SK-N-SH treated with all-trans-retinoic acid at 6 μM for 48 hours (cell line): ENCODE measurements at regions not wholly inside any gene's neighbourhood (a gene's known extent, or its start where the extent isn't known, plus 50 kb on each side); places are given as distances from the start of the nearest gene placed in this dataset.

Experiments used
- ATAC-seq: fragments of 200-7000 bp; cut with Tn5 transposase; 3 replicates; pipeline ENCODE4 v1.9.1; 2020; ENCODE audit warnings: mild to moderate bottlenecking, moderate library complexity
- ARNTL ChIP-seq: fragments of 450-650 bp; formaldehyde crosslinking; IDR thresholded peaks from 2 replicates; pipeline ENCODE4 v1.5.0; 2020; ENCODE audit warnings: low read depth, mild to moderate bottlenecking, moderate library complexity, borderline replicate concordance
- BACH2 ChIP-seq: fragments of 250-450 bp; sonication (Bioruptor Pico); IDR thresholded peaks from 2 replicates; pipeline ENCODE4 v1.9.0; 2021; ENCODE audit warnings: mild to moderate bottlenecking, borderline replicate concordance
- CREB5 ChIP-seq: fragments of 250-450 bp; sonication (Bioruptor Pico); IDR thresholded peaks from 2 replicates; pipeline ENCODE4 v1.5.1; 2020; ENCODE audit warnings: low read depth, mild to moderate bottlenecking, moderate library complexity
- CSDC2 ChIP-seq: fragments of 250-450 bp; sonication (Bioruptor Pico); IDR thresholded peaks from 2 replicates; pipeline ENCODE4 v1.5.0; 2020; ENCODE audit warnings: mild to moderate bottlenecking, moderate library complexity
- CSRNP3 ChIP-seq: fragments of 250-450 bp; sonication (Bioruptor Pico); IDR thresholded peaks from 2 replicates; pipeline ENCODE4 v1.5.1; 2021; ENCODE audit warnings: mild to moderate bottlenecking, moderate library complexity
- ESRRG ChIP-seq: fragments of 250-450 bp; sonication (Bioruptor Pico); IDR thresholded peaks from 2 replicates; pipeline ENCODE4 v1.6.1; 2021; ENCODE audit warnings: mild to moderate bottlenecking
- GLIS3 ChIP-seq: fragments of 250-450 bp; sonication (Bioruptor Pico); IDR thresholded peaks from 2 replicates; pipeline ENCODE4 v1.5.0; 2020; ENCODE audit warnings: mild to moderate bottlenecking, moderate library complexity
- ISL1 ChIP-seq: fragments of 250-450 bp; sonication (Bioruptor Pico); IDR thresholded peaks from 2 replicates; pipeline ENCODE4 v2.1.2; 2022; ENCODE audit warnings: mild to moderate bottlenecking, moderate library complexity
- PATZ1 ChIP-seq: fragments of 250-450 bp; sonication (Bioruptor Pico); IDR thresholded peaks from 2 replicates; pipeline ENCODE4 v1.8.0; 2020; ENCODE audit warnings: mild to moderate bottlenecking, moderate library complexity, borderline replicate concordance
- POU6F1 ChIP-seq: fragments of 250-450 bp; sonication (Bioruptor Pico); IDR thresholded peaks from 2 replicates; pipeline ENCODE4 v1.8.0; 2021; ENCODE audit warnings: low read depth, mild to moderate bottlenecking, moderate library complexity, borderline replicate concordance
- PPARA ChIP-seq: fragments of 250-450 bp; sonication (Bioruptor Pico); IDR thresholded peaks from 2 replicates; pipeline ENCODE4 v1.5.0; 2020; ENCODE audit warnings: mild to moderate bottlenecking, borderline replicate concordance
- RARB ChIP-seq: fragments of 250-450 bp; sonication (Bioruptor Pico); IDR thresholded peaks from 2 replicates; pipeline ENCODE4 v1.8.0; 2021; ENCODE audit warnings: mild to moderate bottlenecking, moderate library complexity
- SNAI2 ChIP-seq: fragments of 250-450 bp; sonication (Bioruptor Pico); IDR thresholded peaks from 2 replicates; pipeline ENCODE4 v1.5.0; 2020; ENCODE audit warnings: mild to moderate bottlenecking, moderate library complexity
- TCF4 ChIP-seq: fragments of 250-450 bp; sonication (Bioruptor Pico); IDR thresholded peaks from 2 replicates; pipeline ENCODE4 v1.8.0; 2021; ENCODE audit warnings: mild to moderate bottlenecking, moderate library complexity, borderline replicate concordance
- TSHZ2 ChIP-seq: fragments of 250-450 bp; sonication (Bioruptor Pico); IDR thresholded peaks from 2 replicates; pipeline ENCODE4 v1.5.0; 2020; ENCODE audit warnings: mild to moderate bottlenecking, moderate library complexity
- ZC3H10 ChIP-seq: fragments of 250-450 bp; sonication (Bioruptor Pico); IDR thresholded peaks from 2 replicates; pipeline ENCODE4 v1.5.1; 2021; ENCODE audit warnings: mild to moderate bottlenecking, moderate library complexity
- ZFP3 ChIP-seq: fragments of 250-450 bp; sonication (Bioruptor Pico); IDR thresholded peaks from 2 replicates; pipeline ENCODE4 v1.5.0; 2020; ENCODE audit warnings: mild to moderate bottlenecking, moderate library complexity
- ZFP30 ChIP-seq: fragments of 450-650 bp; formaldehyde crosslinking; IDR thresholded peaks from 2 replicates; pipeline ENCODE4 v1.5.0; 2022; ENCODE audit warnings: mild to moderate bottlenecking, moderate library complexity
- ZNF565 ChIP-seq: fragments of 450-650 bp; formaldehyde crosslinking; conservative IDR thresholded peaks from 2 replicates; pipeline ENCODE4 v1.5.0; 2020; ENCODE audit warnings: low read depth, mild to moderate bottlenecking, moderate library complexity
- ZNF70 ChIP-seq: fragments of 450-650 bp; formaldehyde crosslinking; IDR thresholded peaks from 2 replicates; pipeline ENCODE4 v1.5.0; 2020; ENCODE audit warnings: mild to moderate bottlenecking, moderate library complexity
- ZNF8 ChIP-seq: fragments of 450-650 bp; formaldehyde crosslinking; IDR thresholded peaks from 2 replicates; pipeline ENCODE4 v1.5.0; 2020; ENCODE audit warnings: mild to moderate bottlenecking, moderate library complexity

- no peak for TF ChIP-seq PATZ1
- TF ChIP-seq PPARA (CRISPR knock-in tag), result no peak
- TF ChIP-seq ZC3H10 (CRISPR knock-in tag), result no peak
Measured at GRCh38 chrX:137426695-137427425, 139.1 kb upstream of the ZIC3 start (continued).

- TF ChIP-seq ZFP3 (CRISPR knock-in tag), result no peak
- no peak for ATAC-seq
Measured at GRCh38 chrX:137425986-137426385, 139.9 kb upstream of the ZIC3 start.

GRCh38 chrX:137425273-137425902 is 140.5 kb upstream of the ZIC3 start:
- TF ChIP-seq POU6F1 (CRISPR knock-in tag), result no peak
- no peak for TF ChIP-seq CSRNP3 (CRISPR knock-in tag)
- no peak for TF ChIP-seq ESRRG
- no peak for TF ChIP-seq PATZ1
- TF ChIP-seq, all 23 proteins: peak for 0
- no peak for ATAC-seq

GRCh38 chrX:137424679-137425078 is 141.2 kb upstream of the ZIC3 start:
- no peak for ATAC-seq
- TF ChIP-seq BACH2 (CRISPR knock-in tag) (no peak), ZNF70 (CRISPR knock-in tag) (no peak), CSRNP3 (CRISPR knock-in tag) (no peak), SNAI2 (CRISPR knock-in tag) (no peak), CSDC2 (CRISPR knock-in tag) (no peak), ARNTL (CRISPR knock-in tag) (no peak), TCF4 (no peak), PATZ1 (no peak), TSHZ2 (CRISPR knock-in tag) (no peak), ISL1 (CRISPR knock-in tag) (no peak), ZFP3 (CRISPR knock-in tag) (no peak), PPARA (CRISPR knock-in tag) (no peak), ESRRG (no peak), RARB (CRISPR knock-in tag) (no peak), CREB5 (no peak), GLIS3 (CRISPR knock-in tag) (no peak), ZFP30 (CRISPR knock-in tag) (no peak), ZNF565 (CRISPR knock-in tag) (no peak), ZNF8 (CRISPR knock-in tag) (no peak)
